HEK293T (cell line): ENCODE measurements at regions not wholly inside any gene's neighbourhood (a gene's known extent, or its start where the extent isn't known, plus 50 kb on each side); places are given as distances from the start of the nearest gene placed in this dataset.

ENCODE experiments used
- CTCF ChIA-PET: fragments of 350-600 bp; formaldehyde crosslinking; extraction: SDS; loops from one replicate; lab custom pipeline; 2021; ENCODE audit warnings: antibody characterized with exemption, inconsistent platforms; lab: Yijun Ruan, JAX
- POLR2A ChIA-PET: fragments of 350-600 bp; formaldehyde crosslinking; extraction: SDS; loops from one replicate; lab custom pipeline; 2020; ENCODE audit warnings: antibody characterized with exemption, inconsistent platforms; lab: Yijun Ruan, JAX
- DNase-seq: peaks from one replicate; pipeline ENCODE4 v3.0.0; 2012; ENCODE audit warnings: mixed read lengths; ENCODE audit errors: extremely low spot score
- ARNT ChIP-seq: fragments of 450-650 bp; IDR thresholded peaks from 2 replicates; pipeline ENCODE4 v1.6.1; 2017; ENCODE audit warnings: mild to moderate bottlenecking
- BHLHE40 ChIP-seq: fragments of 450-650 bp; IDR thresholded peaks from 2 replicates; pipeline ENCODE4 v1.6.1; 2016; ENCODE audit warnings: mild to moderate bottlenecking, moderate library complexity, borderline replicate concordance
- CTBP1 ChIP-seq: fragments of 450-650 bp; IDR thresholded peaks from 2 replicates; pipeline ENCODE4 v1.6.1; 2016; ENCODE audit warnings: borderline replicate concordance
- ELF4 ChIP-seq: fragments of 450-650 bp; IDR thresholded peaks from 2 replicates; pipeline ENCODE4 v1.6.1; 2017; ENCODE audit warnings: antibody characterized with exemption
- FOXA1 ChIP-seq: fragments of 450-650 bp; IDR thresholded peaks from 2 replicates; pipeline ENCODE4 v1.6.1; 2016; ENCODE audit warnings: mild to moderate bottlenecking
- FOXK2 ChIP-seq: fragments of 450-650 bp; IDR thresholded peaks from 2 replicates; pipeline ENCODE4 v1.6.1; 2016; ENCODE audit warnings: mild to moderate bottlenecking
- FOXM1 ChIP-seq: fragments of 450-650 bp; IDR thresholded peaks from 2 replicates; pipeline ENCODE4 v1.6.1; 2017; ENCODE audit warnings: mild to moderate bottlenecking, borderline replicate concordance
- HDGF ChIP-seq: fragments of 450-650 bp; IDR thresholded peaks from 2 replicates; pipeline ENCODE4 v1.6.1; 2017; ENCODE audit warnings: antibody characterized with exemption, borderline replicate concordance
- L3MBTL2 ChIP-seq: fragments of 450-650 bp; conservative IDR thresholded peaks from 2 replicates; pipeline ENCODE4 v1.6.1; 2016; ENCODE audit warnings: mild to moderate bottlenecking
- LEF1 ChIP-seq: fragments of 450-650 bp; IDR thresholded peaks from 2 replicates; pipeline ENCODE4 v1.6.1; 2017; ENCODE audit warnings: mild to moderate bottlenecking, borderline replicate concordance
- NFRKB ChIP-seq: fragments of 450-650 bp; IDR thresholded peaks from 2 replicates; pipeline ENCODE4 v1.6.1; 2016; ENCODE audit warnings: mild to moderate bottlenecking, moderate library complexity
- SP1 ChIP-seq: fragments of 450-650 bp; IDR thresholded peaks from 2 replicates; pipeline ENCODE4 v1.6.1; 2017
- SUZ12 ChIP-seq: fragments of 450-650 bp; IDR thresholded peaks from 2 replicates; pipeline ENCODE4 v1.6.1; 2016; ENCODE audit warnings: mild to moderate bottlenecking
- TARDBP ChIP-seq: fragments of 450-650 bp; IDR thresholded peaks from 2 replicates; pipeline ENCODE4 v1.6.1; 2016
- ZNF384 ChIP-seq: fragments of 450-650 bp; IDR thresholded peaks from 2 replicates; pipeline ENCODE4 v1.6.1; 2016
- TF ChIP-seq, protein P1 (sequence below): fragments of 450-650 bp; IDR thresholded peaks from 2 replicates; pipeline ENCODE4 v1.6.1; 2016

DNA sequence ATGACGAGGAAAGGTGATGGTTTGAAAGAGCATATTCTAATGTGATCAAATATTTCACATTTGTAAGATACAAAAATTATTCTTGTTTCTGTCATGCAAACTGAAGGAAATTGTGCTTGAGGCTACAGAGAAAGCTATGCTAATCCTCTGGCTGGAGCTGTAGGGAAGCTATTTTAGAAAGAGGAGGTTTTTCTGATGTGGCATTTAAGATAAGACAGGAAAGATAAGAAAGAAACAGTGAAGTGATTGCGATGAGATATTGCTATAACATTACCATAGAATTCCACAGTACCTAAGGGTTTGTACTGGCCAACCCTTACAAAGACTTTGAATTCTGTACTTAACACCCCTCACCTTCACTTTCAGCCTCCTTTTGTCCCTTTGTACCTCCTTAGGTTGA lies 205.2 kb upstream of the LMCD1 start:
- DNase-seq, result no peak
- POLR2A ChIA-PET, result no interaction called here

DNA sequence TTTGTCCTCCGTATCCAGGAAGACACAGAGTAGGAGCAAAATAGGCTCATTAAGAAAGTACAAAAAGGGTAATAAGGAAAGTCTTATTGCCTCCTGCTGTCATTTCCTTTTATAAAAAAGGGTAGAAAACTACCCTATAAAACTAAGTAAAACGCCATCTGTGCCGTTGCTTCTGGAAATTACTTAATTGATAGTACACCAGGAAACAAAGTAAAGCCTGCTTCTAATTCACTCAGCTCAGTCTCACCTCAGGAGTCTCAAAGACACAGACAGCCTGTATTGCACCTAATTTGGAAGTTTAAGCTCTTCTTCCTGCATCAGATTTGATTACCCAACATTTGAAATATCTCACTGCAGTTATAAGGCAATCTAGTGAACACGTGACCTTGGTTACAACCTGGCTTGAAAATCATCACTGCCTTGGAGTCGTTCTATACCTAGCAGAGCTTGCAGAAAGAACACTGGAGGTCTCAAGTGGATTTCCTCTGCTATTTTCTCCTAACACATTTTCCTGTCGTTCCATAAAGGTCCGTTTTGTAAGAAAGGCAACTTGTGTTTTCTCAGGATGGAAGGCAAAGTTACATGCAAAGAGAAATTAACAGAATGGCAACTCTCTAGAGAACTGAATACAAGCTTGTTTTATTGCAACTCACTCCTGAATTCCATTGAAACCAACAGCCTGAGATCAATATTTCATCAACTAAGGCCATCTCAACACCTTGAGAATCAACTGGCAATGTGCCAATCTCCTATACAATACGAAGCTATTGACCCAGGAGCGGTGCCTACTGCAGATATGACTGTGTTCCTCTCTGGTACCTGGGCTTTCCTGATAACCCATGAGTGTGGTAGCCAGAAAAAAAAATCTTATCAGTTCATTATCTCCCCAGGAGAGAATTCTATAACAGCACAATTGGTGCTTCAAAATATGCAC lies 203.3 kb upstream of the LMCD1 start:
- no peak for TF ChIP-seq L3MBTL2
- TF ChIP-seq ARNT, result no peak
- no peak for TF ChIP-seq SUZ12
- no peak for TF ChIP-seq BHLHE40
- no peak for TF ChIP-seq FOXK2
- no peak for TF ChIP-seq FOXA1
- TF ChIP-seq NFRKB, result no peak
- TF ChIP-seq ZNF384, result no peak
- TF ChIP-seq ELF4, result no peak
- TF ChIP-seq FOXM1, result no peak
- TF ChIP-seq, protein P1, sequence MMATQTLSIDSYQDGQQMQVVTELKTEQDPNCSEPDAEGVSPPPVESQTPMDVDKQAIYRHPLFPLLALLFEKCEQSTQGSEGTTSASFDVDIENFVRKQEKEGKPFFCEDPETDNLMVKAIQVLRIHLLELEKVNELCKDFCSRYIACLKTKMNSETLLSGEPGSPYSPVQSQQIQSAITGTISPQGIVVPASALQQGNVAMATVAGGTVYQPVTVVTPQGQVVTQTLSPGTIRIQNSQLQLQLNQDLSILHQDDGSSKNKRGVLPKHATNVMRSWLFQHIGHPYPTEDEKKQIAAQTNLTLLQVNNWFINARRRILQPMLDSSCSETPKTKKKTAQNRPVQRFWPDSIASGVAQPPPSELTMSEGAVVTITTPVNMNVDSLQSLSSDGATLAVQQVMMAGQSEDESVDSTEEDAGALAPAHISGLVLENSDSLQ, result no peak
- CTCF ChIA-PET, result no interaction called here
- DNase-seq, result no peak
- POLR2A ChIA-PET, result no interaction called here

More for the DNA sequence above, 205.2 kb upstream of the LMCD1 start:
- TF ChIP-seq L3MBTL2, result no peak
- TF ChIP-seq FOXK2, result no peak
- TF ChIP-seq, protein P1, result no peak
- no peak for TF ChIP-seq FOXM1
- TF ChIP-seq SUZ12, result no peak
- TF ChIP-seq NFRKB, result no peak
- no peak for TF ChIP-seq TARDBP
- TF ChIP-seq CTBP1, result no peak
- TF ChIP-seq ELF4, result no peak
- TF ChIP-seq LEF1, result no peak
- TF ChIP-seq HDGF, result no peak
- no peak for TF ChIP-seq SP1
- TF ChIP-seq BHLHE40, result no peak
- TF ChIP-seq ARNT, result no peak
- TF ChIP-seq ZNF384, result no peak
- TF ChIP-seq FOXA1, result no peak
- CTCF ChIA-PET, result no interaction called here

DNA sequence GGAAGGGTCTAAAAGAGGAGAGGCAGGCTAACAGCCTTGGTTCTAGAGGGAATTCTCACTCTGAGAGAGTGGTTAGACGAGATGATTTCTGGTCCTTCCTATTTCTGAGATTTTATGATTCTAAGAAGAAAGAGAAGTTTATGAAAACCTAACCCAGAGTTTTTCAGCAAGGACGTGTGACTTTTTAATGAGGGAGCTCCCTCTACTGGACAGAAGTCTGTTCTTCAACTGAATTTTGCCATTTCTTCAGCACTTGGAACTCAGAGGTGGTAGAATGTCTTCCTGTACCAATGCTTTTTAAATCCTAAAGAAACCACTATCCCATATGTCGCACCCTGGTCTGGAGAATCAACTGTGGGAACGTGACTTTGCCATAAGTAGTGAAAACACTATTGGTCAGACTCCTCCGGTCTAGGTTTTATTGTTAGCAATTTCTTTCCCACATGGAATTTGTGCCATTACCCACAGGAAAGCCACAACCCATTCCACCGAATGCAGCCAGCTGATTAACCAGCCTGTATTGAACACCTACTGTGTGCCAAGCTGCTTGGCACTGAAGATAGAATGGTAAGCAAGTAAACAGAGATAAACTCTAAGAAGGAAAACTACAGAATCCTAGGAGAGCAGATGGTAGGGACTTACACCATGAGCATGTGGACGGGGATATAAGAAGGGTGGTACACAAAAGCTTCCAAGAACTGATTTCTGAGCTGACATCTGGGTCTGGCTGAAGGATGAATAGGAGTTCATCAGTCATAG lies 199.5 kb upstream of the LMCD1 start:
- CTCF ChIA-PET, result interaction anchor here (0.7 to 1.2 kb wide), 5 partner anchors 11 to 114 kb away, joined by 3 to 10 read pairs (median 4); no protein-coding TSS in a partner anchor
- no peak for TF ChIP-seq SP1
- no peak for TF ChIP-seq FOXA1
- no peak for TF ChIP-seq BHLHE40
- TF ChIP-seq TARDBP, result no peak
- no peak for TF ChIP-seq CTBP1
- no peak for TF ChIP-seq FOXM1
- no peak for TF ChIP-seq FOXK2
- TF ChIP-seq, protein P1, result no peak
- TF ChIP-seq ZNF384, result no peak
- no peak for TF ChIP-seq ARNT
- no peak for TF ChIP-seq LEF1
- TF ChIP-seq ELF4, result no peak
- POLR2A ChIA-PET, result no interaction called here
- DNase-seq, result peak; percentile 27

DNA sequence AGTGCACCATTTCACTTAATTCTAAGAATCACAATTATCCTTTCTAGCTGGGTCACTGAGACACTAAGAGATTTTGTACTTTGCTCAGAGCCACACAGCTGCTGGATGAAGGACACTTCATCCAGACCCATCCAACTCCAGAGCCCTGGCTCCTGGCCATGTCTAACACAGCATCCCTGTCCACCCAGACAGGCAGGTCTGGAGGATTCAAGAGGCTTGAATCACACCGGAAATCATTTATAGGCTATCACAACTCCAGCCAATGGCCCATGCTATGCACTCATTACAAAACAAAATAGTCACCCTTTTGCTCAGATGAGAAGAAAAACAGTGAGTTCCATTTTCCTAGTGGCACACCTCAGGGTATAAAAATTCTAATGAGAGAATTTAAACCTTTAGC lies 198.2 kb upstream of the LMCD1 start:
- DNase-seq, result no peak
- POLR2A ChIA-PET, result no interaction called here
- TF ChIP-seq, protein P1, result no peak
- no peak for TF ChIP-seq CTBP1
- no peak for TF ChIP-seq ZNF384
- TF ChIP-seq ARNT, result no peak
- no peak for TF ChIP-seq NFRKB
- CTCF ChIA-PET, result no interaction called here

DNA sequence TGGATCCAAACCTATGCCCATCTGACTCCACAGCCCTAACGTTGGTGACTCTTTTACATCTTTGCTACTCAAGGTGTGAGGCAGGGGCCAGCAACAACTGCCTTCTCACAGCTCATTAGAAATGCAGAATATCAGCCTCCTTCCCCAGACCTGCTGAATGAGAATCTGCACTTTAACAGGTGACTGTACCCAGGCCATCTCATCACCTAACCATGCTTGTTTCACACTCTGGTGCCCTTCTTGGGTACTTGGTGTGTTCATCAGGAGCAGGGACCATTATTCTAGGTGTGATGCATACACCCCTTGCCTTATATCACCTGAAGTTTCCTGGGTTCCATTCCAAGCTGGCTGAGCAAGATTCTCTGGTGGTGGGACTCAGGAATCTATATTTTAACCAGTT lies 196.3 kb upstream of the LMCD1 start:
- CTCF ChIA-PET, result no interaction called here

More for the DNA sequence above, 196.3 kb upstream of the LMCD1 start:
- DNase-seq, result no peak
- POLR2A ChIA-PET, result no interaction called here
- TF ChIP-seq TARDBP (no peak), ARNT (no peak)
- TF ChIP-seq, protein P1, result no peak
